Forelimb muscle (tissue), 1 donor: ENCODE measurements at regions not wholly inside any gene's neighbourhood (a gene's known extent, or its start where the extent isn't known, plus 50 kb on each side); places are given as distances from the start of the nearest gene placed in this dataset.

ENCODE experiments used
- DNase-seq: peaks from one replicate; pipeline ENCODE4 v3.0.0-alpha.2; 2013; ENCODE audit warnings: low read depth

DNA sequence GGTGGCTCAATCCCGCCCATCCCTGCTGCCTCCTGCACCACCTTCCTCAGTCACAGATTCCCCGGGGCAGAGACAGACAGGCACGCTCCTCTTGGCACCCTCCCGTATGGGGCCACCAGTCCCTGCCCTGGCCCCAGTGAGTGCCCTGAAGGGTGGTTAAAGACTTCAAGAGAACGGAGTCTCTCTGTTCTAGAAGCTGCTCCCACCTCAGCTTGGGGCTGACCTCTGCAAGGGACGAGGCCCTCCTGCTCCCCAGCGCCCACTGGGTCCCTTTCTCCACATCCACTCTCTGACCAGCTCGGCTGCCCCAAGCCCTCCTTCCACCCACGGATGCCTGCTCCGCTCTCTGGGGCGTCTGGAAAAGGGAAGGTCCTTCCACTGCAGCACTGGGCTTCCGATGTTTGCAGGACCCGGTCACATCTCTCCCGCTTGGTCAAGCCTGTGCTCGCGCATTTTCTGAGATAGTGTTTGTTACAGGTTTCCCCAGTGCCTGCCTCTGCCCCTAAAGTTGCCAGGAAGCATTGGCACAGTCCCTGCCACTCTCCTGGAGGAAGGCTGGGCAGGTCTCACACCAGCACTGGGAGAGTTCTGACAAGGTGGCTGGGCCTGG lies 1487.9 kb downstream of the TBC1D22A start:
- no peak for DNase-seq

- no peak for DNase-seq
Observed at GRCh38 chr22:48249713-48250268, 1487.3 kb downstream of the TBC1D22A start.

- no peak for DNase-seq
Observed at GRCh38 chr22:48248901-48249455, 1486.5 kb downstream of the TBC1D22A start.

GRCh38 chr22:48247829-48248228 lies 1485.4 kb downstream of the TBC1D22A start:
- no peak for DNase-seq

GRCh38 chr22:48245196-48245485 lies 1482.7 kb downstream of the TBC1D22A start:
- DNase-seq: no peak

DNA sequence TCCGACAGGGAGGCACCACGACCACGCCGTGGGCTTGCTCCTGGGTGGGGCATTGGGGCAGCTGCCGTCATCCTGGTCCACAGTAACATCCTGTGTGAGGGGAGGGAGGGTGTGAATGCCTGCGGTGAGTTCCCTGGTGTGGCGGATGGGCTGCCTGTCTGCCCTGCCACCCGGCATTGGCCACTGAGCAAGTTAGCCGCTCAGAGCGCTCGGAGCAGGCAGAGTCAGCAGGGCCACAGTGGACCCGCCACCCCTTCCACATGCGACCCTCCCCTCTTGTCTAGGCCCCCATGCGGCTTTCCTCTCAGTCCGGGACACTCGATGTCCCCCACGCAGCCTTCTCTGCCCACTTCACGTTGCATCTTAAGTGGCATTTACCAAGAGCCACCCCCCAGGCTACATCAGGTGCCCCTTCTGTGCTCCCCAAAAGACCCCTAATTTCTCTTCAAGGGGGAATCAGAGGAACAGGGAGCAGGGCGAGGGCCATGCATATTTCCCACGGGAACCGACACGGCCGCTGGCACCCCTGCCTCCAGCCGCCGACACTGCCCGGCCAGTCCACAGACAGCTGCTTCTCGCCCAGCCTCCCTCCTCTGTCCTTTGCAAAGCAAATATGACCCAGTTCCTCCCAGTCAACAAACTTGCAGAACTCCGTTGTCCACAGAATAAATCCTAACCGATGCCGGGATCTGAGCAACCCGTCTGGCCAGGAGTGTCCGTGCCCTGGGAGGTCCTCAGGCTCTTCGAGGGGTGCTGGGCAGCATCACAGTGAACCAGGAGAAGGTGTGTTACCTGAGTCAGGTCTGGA lies 1482.1 kb downstream of the TBC1D22A start:
- no peak for DNase-seq

DNA sequence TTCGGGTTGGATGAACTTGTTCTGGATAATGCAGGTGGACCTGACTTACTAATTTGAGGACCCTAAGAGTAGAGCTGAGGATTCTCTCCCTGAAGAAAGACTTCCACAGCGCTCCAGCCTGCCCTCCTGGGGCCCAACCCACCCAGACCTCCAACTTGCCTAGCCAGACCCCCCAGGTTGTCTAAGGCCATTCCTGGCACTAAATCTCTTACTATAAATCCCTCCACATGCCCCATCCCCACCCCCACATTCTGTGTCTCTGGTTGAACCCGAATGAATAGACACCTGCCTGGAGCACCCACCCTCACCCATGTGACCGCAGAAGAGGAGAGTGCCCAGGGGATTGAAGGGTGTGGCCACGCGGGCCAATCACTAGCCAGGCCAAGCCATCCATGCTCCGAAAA lies 1480.0 kb downstream of the TBC1D22A start:
- DNase-seq: no peak

GRCh38 chr22:48241658-48242057 lies 1479.2 kb downstream of the TBC1D22A start:
- no peak for DNase-seq

DNA sequence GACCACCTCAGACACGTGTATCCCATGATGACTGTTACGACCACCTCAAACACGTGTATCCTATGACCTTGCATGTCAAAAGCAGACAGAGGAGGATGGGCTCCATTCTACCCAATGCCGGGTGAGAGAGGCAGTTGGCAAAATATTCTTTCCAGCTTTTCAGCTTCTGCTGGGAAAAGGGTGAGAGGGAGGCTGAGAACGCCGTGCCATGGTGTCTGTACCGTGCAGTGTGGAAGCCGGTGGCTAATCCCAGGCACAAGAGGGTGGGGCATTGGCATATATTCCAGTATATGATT lies 1478.4 kb downstream of the TBC1D22A start:
- no peak for DNase-seq

DNA sequence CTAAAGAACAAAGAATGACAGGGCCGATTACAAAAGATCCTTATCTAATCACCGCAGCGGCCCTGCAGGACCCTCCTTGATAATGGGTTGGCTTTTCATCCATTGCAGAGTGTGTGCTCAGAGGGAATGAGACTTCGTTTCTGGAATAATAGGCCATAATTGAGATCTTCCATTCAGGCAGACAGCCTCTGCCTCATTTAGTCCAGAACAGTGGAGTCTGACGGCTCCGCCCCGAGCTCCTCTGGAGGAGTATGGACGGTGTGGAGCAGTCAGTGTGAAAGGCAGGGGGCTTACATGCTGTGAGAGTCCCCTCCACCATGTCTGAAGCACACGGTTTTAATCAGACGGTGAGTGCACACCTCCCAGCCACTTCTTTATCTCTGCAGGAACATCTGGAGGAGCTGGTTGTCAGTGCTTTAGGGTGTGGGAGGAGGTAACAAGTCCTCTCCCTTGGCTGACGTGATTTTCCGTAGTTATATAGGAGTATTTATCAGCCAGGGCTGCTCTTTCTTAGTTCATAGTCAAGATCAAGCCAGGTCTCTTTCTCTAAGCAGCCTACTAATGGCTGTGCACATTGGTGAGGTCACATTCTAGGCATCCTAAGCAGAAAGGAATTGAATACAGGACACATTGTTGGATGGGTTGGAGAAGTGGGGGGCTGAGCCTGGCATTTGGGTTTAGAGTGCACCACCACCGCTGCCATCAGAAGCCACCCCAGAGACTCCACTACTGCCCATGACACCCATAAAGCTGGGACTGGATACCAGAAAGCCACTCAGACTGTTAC lies 1477.9 kb downstream of the TBC1D22A start:
- DNase-seq: no peak

DNA sequence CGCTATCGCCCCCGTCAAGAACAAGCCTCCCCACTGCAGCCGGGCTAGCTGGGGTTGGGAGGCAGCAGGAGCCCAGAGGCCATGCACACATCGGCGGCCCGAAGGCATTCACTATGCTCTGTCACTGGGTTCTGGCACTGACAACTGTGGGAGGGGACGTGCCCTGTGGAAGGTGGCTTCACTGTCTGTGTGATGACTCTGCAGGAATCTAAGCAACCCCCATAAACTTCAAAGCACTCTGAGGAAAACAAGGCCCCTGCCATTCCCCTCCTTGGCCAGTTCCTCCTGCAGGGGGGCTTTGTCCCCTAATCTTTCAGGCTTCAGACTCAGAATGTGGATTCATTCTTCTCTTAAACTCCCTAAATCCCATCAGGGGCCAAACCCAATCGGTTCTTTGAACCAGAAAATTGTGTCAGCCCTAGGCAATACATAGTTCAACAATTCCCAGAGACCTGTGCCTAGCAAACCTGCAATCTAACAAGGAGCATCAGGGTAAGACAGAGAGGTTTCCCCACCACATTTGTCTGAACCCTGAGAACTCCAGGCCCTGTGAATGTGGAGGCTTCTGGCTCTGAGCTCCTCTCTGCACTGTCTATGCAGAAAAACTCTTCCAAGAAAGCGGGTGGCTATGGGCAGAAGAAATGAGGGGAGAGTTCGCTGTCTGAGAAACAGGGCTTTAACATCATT lies 1477.2 kb downstream of the TBC1D22A start:
- no peak for DNase-seq

DNA sequence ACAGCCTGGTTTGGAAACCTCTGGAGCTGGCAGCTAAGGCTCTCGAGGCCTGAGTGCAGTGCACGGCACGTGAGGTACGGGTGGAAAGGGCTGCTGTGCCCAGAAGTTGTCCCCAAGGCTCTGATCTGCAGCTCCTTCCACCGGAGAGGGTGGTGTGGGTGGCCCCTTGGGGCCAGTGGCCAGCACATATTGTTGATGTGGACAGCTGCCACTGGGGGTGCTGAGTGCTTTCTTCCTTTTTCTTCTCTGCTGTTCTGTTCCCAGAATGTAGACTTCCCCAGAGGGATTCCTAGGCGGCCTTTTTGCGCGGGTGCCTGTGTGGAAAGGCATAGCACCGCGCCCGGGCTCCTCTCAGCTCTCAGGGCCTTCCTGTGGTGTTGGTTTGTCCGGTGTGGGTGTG lies 1476.5 kb downstream of the TBC1D22A start:
- DNase-seq: no peak

DNA sequence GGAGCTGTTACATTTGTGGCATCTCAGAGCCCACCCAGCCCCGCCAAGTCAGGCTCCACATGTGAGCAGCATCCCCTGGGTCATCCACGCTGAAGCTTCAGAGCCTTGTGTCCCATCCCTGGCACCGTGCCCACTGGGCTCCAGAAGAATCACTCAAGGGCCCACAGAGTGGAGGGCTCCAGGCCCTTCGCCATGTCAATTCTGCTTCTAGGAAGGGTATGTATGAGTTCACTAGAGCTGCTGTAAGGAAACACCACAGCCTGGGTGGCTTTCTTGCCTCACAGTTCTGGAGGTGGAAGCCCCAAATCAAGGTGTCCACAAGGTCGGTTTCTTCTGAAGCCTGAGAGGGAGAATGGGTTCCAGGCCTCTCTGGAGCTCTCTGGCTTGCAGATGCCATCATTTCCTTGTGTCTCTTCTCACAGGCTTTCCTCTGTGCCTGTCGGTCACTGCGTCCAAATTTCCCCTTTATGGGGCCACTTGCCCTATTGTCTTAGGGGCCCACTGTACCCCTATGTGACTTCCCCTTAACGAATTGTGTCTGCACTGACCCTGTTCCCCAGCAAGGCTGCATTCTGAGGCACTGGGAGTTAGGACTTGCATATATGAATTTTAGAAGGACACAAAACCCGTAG lies 1476.0 kb downstream of the TBC1D22A start:
- no peak for DNase-seq

DNA sequence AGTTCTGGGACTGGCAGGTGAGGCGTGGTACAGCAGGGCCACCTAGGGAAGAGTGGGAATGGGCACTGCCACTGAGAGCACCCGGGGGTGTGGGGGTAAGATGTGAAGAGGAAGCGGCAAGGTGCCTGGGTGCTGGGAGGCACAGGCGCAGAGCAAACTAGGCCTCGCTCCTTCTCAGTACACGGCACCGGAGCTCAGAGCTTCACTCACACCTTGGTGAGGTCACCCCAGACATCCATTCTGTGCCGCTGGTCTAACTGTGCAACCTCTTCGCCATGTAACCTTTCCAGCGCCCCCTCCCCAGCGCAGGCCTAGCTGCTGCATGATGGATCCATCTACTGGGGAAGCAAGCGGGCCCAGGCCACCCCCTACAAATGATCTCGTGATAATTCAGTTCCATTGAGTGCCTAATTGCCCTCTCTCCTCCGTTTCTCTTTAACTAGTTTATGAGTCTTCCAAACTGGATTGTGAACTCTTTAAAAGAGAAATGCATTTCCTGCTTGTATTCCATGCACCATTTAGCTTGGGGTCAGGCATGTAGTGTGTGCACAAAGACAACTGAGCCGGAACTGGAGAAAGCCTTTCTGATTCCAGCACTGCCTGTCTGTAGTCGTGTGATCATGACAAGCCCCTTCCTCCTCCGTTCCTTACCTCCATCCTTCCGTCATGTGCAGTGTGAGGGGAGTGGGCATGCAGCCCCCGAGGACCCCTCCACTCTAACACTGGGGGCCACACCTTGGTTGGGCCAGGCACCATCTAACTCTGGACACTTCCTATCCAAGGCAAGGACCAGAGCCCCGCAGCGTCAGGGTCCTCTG lies 1475.2 kb downstream of the TBC1D22A start:
- DNase-seq: no peak

GRCh38 chr22:48236261-48236660 lies 1473.8 kb downstream of the TBC1D22A start:
- DNase-seq: no peak

DNA sequence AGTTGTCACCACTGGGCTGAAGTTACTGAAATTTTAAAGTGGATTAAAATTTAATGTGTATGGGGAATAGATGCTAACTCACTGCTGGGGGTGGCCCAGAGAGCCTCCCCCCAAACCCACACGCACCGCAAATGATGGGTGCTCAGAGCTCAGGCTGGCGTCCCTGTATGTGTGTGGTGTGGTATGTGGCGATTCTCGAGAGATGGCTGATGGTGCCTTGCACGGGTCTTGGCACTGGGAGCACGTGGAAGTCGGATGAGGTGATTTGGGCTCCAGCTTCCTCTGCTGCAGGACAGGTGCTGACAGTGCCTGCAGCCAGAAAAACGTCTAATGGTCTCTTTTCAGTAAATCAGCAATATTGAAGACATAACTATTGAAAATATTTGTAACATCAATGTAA lies 1473.3 kb downstream of the TBC1D22A start:
- no peak for DNase-seq

- no peak for DNase-seq
Observed at GRCh38 chr22:48234011-48234410, 1471.6 kb downstream of the TBC1D22A start.

- no peak for DNase-seq
Observed at GRCh38 chr22:48233586-48233985, 1471.1 kb downstream of the TBC1D22A start.

DNA sequence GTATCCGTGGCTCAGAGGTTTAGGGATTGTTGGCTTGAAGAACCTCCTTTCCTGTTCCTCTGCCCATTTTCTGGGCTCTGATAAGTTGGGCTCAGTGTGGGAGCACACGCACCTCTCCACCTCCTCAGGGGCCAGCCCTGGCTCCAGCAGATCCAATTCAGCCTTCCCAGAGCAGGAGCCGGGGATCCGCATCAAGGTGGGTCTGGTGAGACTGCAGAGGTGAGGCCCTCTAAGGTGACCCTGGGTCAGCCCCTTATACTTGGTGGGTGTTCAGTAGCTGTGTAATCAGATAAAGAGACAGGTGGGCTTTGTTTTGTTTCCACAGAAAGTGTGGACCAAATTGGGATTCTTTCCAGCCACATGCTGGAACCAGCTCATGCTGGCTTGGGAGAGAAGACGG lies 1466.0 kb downstream of the TBC1D22A start:
- no peak for DNase-seq

DNA sequence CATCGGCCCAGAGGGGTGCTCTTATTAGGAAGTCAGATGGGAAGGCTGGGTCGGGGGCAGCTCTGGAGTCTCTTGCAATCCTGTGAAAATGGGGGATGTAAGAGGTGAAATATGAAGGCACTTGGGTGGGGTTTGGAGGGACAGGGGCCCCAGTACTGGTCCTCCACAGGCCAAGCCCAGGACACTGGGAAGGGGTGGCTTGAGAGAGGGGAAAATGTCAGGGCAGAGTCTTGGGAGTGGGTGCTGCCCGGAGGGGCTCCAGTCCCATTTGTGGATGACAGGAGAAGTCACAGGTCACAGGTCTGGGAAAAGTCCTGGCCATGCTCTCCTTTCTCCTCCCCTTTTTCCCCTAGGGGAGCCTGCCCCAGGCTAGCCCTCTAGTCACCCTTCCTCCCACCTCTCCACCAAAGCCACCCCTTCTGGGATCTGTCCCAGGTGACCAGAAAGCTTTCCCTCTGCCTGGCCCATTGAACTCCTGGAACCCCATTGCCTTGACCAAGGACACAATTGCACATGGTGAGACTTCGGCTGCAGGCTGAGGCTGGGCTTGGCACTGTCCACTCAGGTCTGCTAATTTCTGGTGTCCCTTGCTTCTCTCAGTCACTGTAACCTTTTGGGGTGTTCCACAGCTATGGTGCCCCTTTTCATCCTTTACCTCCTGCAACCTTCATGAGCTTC lies 1465.0 kb downstream of the TBC1D22A start:
- DNase-seq: no peak
